AG10803 (cell line): ENCODE measurements at regions not wholly inside any gene's neighbourhood (a gene's known extent, or its start where the extent isn't known, plus 50 kb on each side); places are given as distances from the start of the nearest gene placed in this dataset.

Experiments
- DNase-seq: peaks from one replicate; pipeline ENCODE4 v3.0.0; 2010; ENCODE audit warnings: low read depth
- H3K4me3 ChIP-seq: 2 replicates; pipeline ENCODE4 v1.5.1; 2011; ENCODE audit warnings: mild to moderate bottlenecking, low read length, control low read depth
- TF ChIP-seq, protein P1 (sequence below): conservative IDR thresholded peaks from 2 replicates; pipeline ENCODE4 v1.5.1; 2011; ENCODE audit warnings: mild to moderate bottlenecking, low read length, control low read depth, inconsistent platforms

DNA sequence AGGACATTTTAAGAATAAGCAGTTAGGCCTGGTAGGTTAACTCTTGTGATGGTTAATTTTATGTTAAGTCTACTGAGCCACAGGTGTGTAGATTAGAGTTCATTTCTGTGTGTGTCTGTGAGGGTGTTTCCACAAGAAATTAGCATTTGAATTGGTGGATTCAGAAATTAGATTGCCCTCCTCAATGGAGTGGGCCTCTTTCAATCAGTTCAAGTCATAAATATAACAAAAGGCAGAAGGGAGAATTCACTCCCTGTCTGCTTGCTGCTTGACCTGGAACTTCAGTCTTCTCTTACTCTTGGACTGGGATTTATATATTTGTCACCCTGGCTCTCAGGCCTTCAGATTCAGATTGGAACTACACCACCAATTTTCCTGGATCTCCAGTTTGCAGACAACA is 55.3 kb upstream of the POM121L12 start:
- no peak for DNase-seq
- no peak overlapping the region for H3K4me3 ChIP-seq
- TF ChIP-seq, protein P1, sequence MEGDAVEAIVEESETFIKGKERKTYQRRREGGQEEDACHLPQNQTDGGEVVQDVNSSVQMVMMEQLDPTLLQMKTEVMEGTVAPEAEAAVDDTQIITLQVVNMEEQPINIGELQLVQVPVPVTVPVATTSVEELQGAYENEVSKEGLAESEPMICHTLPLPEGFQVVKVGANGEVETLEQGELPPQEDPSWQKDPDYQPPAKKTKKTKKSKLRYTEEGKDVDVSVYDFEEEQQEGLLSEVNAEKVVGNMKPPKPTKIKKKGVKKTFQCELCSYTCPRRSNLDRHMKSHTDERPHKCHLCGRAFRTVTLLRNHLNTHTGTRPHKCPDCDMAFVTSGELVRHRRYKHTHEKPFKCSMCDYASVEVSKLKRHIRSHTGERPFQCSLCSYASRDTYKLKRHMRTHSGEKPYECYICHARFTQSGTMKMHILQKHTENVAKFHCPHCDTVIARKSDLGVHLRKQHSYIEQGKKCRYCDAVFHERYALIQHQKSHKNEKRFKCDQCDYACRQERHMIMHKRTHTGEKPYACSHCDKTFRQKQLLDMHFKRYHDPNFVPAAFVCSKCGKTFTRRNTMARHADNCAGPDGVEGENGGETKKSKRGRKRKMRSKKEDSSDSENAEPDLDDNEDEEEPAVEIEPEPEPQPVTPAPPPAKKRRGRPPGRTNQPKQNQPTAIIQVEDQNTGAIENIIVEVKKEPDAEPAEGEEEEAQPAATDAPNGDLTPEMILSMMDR, result no peak

DNA sequence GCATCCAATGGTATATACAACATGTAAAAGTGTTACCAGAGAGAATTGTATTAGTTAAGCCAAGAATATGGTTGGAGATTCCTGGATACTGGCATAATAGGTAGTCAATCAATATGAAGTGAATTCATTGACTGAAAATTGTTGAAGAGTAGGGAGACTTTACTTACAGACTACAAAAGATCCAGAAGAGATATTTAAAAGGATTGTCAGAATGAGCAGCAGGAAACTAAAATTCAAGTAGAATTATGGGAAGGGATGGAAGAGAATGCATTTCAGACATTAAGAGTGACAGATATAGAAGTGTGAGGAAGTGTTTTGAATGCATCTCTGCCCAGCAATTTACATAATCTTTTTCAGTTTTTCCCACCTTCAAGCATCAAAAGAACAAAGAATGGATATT is 62.3 kb upstream of the POM121L12 start:
- H3K4me3 ChIP-seq, result no peak overlapping the region
- DNase-seq, result no peak
- TF ChIP-seq, protein P1, result no peak

DNA sequence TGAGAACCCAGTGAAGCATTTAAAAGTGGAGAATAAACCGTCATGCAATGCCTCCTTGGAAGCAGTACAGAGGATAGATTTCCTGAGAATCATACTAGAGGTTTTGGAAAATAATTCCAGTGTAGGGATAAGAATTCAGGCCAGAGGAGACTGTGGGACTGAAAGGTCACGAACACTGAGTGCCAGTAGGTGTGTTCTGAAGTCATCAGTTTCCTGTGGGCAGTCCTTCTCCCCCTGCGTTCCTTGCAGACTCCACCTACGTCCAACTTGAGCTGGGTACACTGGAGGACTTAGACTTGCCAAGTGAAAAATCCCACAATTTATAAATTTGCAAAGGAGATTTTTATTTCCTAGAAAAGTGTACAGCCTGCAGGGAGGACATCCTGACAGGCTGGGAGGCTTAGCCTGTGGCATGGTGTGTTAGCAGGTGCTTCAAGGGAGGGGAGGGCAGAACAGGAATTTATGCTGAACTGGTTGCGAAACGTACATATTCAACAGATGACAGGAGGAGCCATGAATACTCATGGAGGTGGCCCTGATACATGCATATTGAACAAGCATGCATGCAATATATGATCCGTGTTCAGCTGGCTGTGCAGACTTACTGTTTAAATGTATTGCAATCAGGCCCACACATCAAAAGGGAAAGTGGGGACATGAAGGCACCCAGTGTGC is 72.9 kb upstream of the POM121L12 start:
- no peak overlapping the region for H3K4me3 ChIP-seq
- TF ChIP-seq, protein P1, result no peak
- DNase-seq, result no peak

DNA sequence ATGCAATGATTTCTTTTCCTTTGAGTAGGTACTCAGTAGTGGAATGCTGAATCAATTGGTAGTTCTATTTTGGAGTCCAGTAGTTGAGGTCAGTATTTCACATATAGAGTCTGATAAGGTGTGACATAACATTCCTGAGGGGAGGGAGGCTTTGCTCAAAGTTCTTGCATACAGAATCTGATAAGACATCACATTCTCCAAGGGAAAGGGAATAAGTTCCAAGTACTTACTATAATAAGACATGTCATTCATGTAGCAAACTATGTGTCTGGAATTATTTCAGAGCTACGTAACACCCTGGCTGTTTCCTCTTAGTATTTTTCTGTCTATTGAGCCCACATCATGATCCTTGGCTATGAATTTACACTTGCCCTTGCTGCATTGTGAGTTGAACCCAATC is 74.3 kb upstream of the POM121L12 start:
- no peak for DNase-seq
- TF ChIP-seq, protein P1, result no peak
- H3K4me3 ChIP-seq, result no peak overlapping the region

DNA sequence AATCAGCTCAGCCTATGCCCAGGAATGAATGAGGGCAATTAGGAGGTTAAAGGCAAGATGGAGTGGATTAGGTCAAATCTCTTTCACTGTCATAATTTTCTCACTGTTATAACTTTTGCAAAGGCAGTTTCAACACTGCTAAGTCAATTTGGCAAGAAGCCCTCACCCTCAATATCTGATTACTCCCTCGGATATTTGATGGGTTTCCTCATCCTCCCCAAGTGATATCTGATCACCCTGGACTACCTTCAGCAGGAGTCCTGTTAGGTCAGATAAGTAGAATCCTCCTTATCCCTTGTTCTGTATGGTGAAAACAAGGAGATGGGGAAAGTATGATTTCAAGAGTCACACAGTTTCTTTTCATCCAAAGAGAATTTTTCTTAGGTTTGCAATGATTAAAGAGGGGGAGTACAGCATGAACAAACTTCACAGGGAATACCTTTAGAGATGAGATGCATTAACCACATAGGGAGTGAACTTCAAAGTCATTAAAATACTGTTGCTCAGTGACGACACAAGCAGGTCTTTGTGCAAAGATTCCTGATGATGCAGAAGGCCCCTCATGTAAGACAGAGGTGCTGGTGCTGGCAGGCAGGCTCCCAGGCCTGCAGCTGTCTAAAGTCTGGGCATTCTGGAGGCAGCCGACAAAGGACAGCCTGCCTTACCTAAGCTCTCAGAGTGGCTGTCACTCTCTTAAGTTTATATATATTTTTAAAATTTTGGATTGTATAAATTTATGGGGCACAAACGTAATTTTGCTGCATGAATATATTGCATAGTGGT is 75.4 kb upstream of the POM121L12 start:
- H3K4me3 ChIP-seq, result no peak overlapping the region
- TF ChIP-seq, protein P1, result no peak
- DNase-seq, result no peak

DNA sequence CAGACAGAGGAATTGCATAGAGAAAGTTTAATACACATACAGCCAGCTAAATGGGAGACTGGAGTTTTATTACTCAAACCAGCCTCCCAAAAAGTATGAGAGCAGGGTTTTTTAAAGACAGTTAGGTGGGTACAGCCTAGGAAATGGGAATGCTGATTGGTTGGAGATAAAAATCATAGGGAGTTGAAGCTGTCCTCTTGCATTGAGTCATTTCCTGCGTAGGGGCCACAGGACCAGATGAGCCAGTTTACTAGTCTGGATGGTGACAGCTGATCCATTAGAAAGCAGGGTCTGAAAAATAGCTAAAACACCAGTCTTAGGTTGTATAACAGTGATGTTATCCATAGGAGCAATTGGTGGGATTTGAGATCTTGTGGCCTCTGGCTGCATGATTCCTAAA is 76.1 kb upstream of the POM121L12 start:
- DNase-seq, result no peak
- H3K4me3 ChIP-seq, result no peak overlapping the region
- TF ChIP-seq, protein P1, result no peak

DNA sequence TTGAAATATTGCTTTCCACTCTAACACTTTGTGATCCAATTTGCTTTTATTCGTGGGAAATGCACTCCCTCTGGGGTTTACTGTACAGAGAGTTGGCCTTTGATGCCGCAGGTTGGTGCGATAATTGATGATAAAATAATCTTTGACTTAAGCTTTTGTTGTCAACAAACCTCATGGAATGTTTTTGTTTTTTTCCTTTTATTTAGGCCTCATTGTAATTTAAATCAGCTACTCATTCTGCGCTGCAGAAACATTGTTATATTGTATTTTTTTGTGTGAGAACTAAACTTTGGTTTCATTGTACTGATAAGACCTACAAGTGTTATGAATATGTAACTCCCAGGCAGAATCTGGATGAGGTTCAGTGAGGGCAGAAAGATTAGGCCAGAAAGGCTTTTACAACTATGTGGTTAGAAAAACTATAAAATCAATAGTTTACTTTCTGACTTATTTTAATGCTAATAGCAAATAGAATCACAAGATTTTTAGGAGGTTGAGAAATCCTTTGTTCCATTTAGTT is 76.8 kb upstream of the POM121L12 start:
- no peak overlapping the region for H3K4me3 ChIP-seq
- TF ChIP-seq, protein P1, result no peak
- DNase-seq, result no peak
